T-helper 2 cell (primary cell): ENCODE measurements at regions not wholly inside any gene's neighbourhood (a gene's known extent, or its start where the extent isn't known, plus 50 kb on each side); places are given as distances from the start of the nearest gene placed in this dataset.
"Not testable (repeated sequence)": the region's sequence is repeated elsewhere in the genome, so short reads cannot be mapped to it uniquely, and the experiment has no call there.

Source experiments
- DNase-seq, 5 experiments: peaks; one replicate each; pipeline versions ENCODE4 v3.0.0 to v3.0.0-alpha.2; 2012 to 2022

DNA sequence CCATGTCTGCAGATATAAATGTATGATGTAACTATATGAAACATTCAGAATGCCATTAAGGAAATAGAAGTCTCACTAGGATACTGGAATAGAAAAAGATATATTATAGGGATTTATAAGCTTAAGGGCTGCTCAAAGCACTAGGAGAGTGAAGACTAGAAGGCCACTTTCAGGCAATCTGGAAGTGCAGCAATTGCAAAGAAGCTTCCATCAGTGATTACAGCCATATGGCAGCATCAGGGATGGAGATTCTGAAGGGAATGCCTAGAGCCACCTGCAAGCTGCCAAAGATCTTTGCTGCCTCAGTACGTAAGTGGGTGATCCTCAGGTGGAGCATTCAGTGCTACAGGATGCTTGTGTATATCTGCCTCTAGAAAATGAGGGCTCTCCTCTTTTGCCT lies 796.2 kb upstream of the EPHA7 start:
- DNase-seq = no peak

- no peak for DNase-seq
These were observed 793.9 kb upstream of the EPHA7 start for GRCh38 chr6:94213226-94213625.

DNA sequence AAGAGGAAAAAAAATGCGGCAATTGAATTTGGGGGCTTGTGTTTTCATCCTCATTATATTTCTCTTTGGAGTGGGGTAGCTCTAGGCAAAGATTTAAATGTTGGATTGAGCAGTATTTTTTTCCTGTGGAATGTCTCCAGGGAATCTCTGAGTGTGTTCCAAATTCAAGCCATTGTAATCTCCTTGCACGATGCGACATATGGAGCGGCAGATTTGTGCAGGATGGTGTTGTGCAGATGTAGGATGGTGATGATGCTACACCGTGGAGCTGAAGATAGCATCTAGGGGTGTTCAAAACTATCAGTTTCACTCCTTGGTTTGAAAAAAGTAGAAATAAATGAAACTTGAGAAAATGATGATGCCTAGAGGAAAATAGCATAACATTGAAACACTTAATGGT lies 777.5 kb upstream of the EPHA7 start:
- no peak for DNase-seq

- DNase-seq = no peak
These were observed 770.7 kb upstream of the EPHA7 start for GRCh38 chr6:94190030-94190429.

DNA sequence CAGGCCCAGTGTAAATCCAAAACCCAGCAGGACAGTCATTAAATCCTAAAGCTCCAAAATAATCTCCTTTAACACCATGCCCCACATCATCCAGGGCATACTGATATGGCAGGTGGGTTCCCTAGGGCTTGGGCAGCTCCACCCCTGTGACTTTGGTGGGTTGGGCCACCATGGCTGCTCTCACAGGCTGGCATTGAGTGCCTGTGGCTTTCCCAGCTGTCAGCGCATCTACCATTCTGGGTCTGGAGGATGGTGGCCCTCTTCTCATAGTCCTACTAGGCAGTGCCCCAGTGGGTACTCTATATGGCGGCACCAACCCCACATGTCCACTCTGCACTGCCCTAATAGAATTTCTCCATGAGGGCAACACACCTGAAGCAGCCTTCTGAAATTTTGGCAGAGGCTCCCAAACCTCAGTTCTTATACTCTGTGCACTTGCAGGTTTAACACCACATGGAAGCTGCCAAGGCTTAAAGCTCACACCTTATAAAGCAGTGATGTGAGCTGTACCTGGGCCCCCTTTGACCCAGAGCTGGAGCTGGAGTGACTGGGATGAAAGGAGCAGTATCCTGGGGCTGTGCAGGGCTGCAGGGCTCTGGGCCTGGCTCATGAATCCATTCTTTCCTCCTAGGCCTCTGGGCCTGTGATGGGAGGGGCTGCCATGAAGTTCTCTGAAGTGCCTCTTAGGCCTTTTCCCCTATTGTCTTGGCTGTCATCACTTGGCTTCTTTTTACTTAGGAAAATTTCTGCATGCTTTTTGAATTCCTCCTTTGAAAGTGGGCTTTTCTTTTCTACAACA lies 765.5 kb upstream of the EPHA7 start:
- no peak for DNase-seq

GRCh38 chr6:94177429-94177828 lies 758.1 kb upstream of the EPHA7 start:
- DNase-seq = no peak

- DNase-seq = no peak
These were observed 756.1 kb upstream of the EPHA7 start for GRCh38 chr6:94175465-94175864.

- DNase-seq = no peak
These were observed 744.5 kb upstream of the EPHA7 start for GRCh38 chr6:94163877-94164276.

DNA sequence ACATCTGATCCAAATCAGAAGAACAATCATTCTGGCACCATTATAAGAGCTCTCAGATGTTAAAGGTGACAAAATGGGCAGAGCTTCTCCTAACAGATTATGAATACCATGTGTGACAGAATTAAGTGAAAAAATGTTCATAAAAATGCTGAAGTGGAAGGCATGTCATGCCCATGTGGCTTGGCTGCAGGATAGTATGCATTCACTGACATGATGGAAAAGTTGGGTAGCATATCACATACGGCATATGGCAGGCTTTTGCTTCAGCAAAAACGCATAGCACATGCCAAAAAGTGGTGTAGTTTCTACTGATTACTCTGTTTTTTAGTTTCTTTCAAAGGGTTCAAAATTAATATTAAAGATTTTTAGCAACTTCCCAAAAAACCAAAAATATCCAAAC lies 731.5 kb upstream of the EPHA7 start:
- no peak for DNase-seq

DNA sequence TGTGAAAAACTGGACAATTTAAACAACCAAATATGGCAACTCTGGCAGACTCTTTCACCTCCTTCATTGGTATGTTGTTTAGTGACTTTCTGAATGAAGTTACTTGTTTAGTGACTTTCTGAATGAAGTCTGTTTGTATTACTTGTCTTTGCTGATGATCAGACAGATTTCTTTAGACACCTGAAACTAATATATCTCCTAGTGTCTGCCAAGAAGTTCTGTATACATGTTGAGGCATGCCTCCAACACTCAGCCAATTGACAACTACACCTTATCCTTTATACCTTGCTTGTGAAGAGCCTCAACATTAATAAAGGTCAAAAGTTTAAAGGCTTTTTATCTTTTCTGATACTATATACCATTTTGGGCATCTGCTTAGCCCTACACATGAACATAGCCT lies 725.4 kb upstream of the EPHA7 start:
- no peak for DNase-seq

GRCh38 chr6:94137178-94137577 lies 717.8 kb upstream of the EPHA7 start:
- not testable (repeated sequence) for DNase-seq

- no peak for DNase-seq
These were observed 713.7 kb upstream of the EPHA7 start for GRCh38 chr6:94133106-94133505.

DNA sequence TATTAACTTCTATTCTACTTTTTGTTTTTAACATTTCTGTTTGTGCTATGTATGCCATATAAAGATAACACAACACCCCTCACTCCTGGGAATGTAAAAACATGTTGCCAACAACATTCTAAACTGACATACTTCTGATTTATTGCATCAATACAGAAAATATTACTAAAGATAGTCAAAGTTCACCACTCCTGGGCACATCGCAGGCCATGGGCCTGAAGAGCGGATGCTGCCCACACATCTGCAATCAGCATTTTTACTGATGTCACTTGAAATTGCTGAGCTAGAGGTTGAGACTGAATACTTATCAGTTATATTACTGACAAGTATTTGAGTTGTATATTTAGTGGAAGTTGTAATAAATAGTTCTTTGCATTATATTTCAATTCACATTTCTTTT lies 711.9 kb upstream of the EPHA7 start:
- DNase-seq = no peak

DNA sequence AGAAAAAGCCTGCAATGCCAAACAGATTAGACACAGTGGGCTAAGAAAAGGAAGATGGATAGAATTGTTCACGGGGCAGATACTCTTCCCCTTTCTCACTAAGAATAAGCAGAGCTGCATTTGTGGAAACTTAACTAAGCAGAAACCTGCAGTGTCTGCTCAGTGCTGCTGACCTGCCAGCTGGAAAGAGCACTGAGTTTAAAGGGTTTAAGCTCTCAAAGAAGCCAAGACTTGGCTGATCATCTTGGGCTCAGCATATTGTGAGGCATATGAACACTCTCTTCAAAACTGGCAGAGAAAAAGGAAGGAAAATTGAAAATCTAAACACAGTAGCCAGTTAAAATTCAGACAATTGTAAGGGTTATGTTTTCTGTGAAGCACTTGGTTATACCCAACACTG lies 711.1 kb upstream of the EPHA7 start:
- DNase-seq = no peak

DNA sequence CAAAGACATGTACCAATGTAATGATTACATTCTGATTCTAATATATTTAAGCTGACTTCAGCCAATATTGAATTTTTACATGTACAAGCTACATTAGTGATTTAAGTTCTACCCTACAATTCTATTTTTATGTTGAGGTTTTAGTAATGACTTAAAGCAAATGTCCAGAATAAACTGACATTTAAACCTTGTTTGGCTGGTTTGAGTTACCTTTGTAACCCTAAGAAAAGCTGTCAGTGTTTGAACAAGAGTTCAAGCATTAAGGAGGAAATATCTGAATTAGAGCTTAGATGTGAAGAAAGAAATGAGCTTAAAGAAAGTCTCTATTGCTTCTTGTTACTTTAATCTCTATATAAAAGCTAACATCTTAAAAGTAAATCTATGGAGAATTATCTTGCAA lies 710.6 kb upstream of the EPHA7 start:
- DNase-seq = no peak

DNA sequence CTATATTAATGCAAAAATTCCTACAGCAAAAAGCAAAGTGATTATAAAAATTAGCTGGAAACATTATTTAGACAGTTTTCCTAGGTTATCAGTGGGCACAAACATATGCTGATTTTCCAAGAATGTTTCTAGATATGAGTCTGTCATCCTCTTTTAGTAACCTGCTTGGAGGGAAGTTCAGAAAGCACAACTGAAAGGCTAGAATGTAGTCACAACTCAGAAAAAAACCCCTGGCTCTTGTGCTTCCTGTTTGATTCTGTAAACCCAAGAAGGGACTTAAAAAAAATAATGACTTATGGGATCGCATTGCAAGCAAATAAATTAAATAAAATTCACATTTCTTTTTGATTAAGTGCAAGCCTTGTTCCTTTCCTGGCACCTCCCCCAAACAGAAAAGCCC lies 708.4 kb upstream of the EPHA7 start:
- no peak for DNase-seq

GRCh38 chr6:94124333-94124732 lies 705.0 kb upstream of the EPHA7 start:
- no peak for DNase-seq

- no peak for DNase-seq
These were observed 701.7 kb upstream of the EPHA7 start for GRCh38 chr6:94121094-94121493.

DNA sequence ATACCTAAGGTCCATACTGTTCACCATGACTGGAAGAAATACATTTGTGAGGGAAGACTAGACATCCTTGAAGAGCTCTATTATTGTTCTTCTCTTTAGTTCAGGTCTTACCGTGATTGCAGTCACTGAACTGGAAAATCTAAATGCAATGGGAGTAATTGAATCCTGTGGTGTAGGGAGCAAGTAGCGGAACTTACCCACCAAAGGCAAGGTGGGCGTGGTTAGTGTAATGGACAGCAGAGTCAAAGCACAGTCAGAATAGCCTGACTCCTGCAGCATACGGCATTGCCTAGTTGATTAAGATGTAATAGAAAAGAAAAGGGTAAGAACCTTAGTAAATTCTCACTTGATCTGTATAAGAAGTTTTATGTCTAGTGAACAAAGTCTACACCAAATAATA lies 679.7 kb upstream of the EPHA7 start:
- no peak for DNase-seq

DNA sequence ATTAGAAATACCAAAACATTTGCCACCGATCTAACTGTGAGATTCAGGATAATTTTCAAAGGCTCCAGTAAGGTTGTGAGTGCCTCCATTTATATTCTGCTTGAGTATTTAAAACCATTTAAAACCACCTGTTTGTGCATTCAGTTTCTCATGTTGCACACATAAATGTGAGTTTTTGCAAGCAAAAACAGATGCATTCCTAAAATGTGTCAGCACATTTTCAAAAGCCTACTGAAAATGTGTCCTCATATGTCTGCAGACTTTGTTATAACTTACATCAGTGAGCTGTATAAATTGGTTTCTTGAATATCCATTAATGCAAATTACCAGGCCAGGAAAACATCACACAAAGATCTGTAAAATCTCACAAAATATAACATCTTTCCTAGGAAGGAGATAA lies 676.6 kb upstream of the EPHA7 start:
- no peak for DNase-seq

GRCh38 chr6:94089941-94090340 lies 670.6 kb upstream of the EPHA7 start:
- no peak for DNase-seq

DNA sequence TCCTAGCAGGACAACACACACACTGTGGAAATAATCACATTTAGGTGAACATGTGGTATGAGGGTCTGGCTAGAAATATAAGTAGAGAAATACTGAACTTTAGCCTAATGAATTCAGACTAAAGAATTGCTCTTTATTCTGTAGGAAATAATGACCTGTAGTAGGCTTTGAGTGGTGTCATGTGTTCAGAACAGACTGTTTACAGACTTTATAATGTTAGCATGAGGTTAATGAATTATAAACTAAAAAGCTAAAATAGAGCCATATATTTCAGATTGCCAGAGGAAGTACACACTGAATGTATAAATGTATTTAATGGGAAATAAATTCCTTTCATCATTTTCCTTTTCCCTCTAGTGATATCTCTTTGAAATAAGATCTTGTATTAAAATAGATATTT lies 669.5 kb upstream of the EPHA7 start:
- DNase-seq = no peak

- no peak for DNase-seq
These were observed 655.4 kb upstream of the EPHA7 start for GRCh38 chr6:94074764-94075163.

GRCh38 chr6:94071835-94072234 lies 652.5 kb upstream of the EPHA7 start:
- no peak for DNase-seq

GRCh38 chr6:94065707-94066337 lies 646.5 kb upstream of the EPHA7 start:
- DNase-seq = no peak
